ENCODE measurements at regions not wholly inside any gene's neighbourhood (a gene's known extent, or its start where the extent isn't known, plus 50 kb on each side); places are given as distances from the start of the nearest gene placed in this dataset.

DNA sequence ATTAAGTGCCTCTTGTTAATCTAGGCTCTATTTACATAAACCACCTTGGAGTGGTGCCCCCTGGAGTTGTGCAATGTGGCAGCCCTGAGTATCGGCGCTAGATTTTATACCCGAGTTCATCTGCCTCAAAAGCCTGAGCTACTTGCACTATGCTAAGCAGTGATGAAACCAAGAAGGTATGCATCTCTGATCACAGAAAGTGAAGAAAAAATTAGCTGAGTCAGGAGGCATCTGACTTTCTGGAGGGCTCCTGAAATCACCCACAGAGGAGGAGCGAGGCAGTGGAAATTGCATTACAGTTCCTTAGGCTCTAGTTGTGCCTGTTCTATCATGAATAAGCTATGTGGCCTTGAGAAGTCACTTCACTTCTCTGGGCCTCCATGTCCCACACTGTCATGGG lies 80.3 kb upstream of the PSMD7 start:
- peaks cover 0 to 20% of the 10 kb centered on the region in 2 experiments; a peak in 3 of 5 replicates for H3K27me3 ChIP-seq (ENCODE audit: control insufficient read depth in 1 of 2, insufficient read depth in 2 of 2, low read length in 2 of 2)
- H3K4me1 ChIP-seq (ENCODE audit: insufficient read depth, low read length) = no peaks in the 10 kb centered on the region
- FAIRE-seq (no peak), ATAC-seq (no peak), DNase-seq (ENCODE audit: low spot score) (no peak)
- WGBS (ENCODE audit: low lambda C conversion rate) = 54% methylated on average over 4 of the region's 4 CpGs
- ChIA-PET POLR2A (no interaction called here), CTCF (ENCODE audit: low intra/inter-chr PET ratio, low total read pairs) (no interaction called here)
- intact Hi-C loops (cut with micrococcal nuclease; ENCODE audit: unreplicated experiment) = no loop called here
- TF ChIP-seq BRD4 (CRISPR knock-in tag; IDR thresholded peaks at IDR 0.05) = no peak
- peak; percentile 57 to 80 for TF ChIP-seq MAFK (conservative IDR thresholded peaks at IDR 0.05 in 1 of 2, IDR thresholded peaks at IDR 0.05 in 1 of 2; ENCODE audit: low read length in 2 of 2)
- no peak for TF ChIP-seq TSC22D2 (CRISPR knock-in tag; IDR thresholded peaks at IDR 0.05; ENCODE audit: borderline replicate concordance)
- TF ChIP-seq MAFF (IDR thresholded peaks at IDR 0.05; ENCODE audit: low read depth, low read length) = peak; percentile 59; the same call in 1 of the 2 replicates
- H2AFZ ChIP-seq (ENCODE audit: low read length) = no peak overlapping the region
- BruUV-seq (replicated peaks) = no TSS peak
- H3K4me3 ChIP-seq (replicated peaks in 1 of 3; ENCODE audit: insufficient read depth in 1 of 3, low read depth in 2 of 3, low read length in 3 of 3) = no peak overlapping the region
- in situ Hi-C loops (cut with HindIII; ENCODE audit: extremely low pct_ligation_motif_present, low pct_unique_long_range_greater_than_20kb) = no loop called here
- no peaks in the 10 kb centered on the region for H3K36me3 ChIP-seq (replicated peaks in 1 of 2; ENCODE audit: control insufficient read depth in 1 of 2, insufficient read depth in 2 of 2, low read length in 2 of 2)
- H3K27ac ChIP-seq (ENCODE audit: extremely low read length, insufficient read depth, low read length) = no peak overlapping the region
- no peaks in the 10 kb centered on the region for H4K20me1 ChIP-seq (ENCODE audit: insufficient read depth, low read length)
- H3K4me2 ChIP-seq (ENCODE audit: low read depth, low read length) = no peak overlapping the region
- H3K9ac ChIP-seq (ENCODE audit: insufficient read depth, low read depth, low read length) = no peak overlapping the region
- H3K9me3 ChIP-seq (ENCODE audit: low read length) = no peaks in the 10 kb centered on the region
- no peaks in the 10 kb centered on the region for H3K79me2 ChIP-seq (ENCODE audit: insufficient read depth, low read length)

- Histone ChIP-seq H3K36me3 (replicated peaks in 1 of 2; ENCODE audit: control insufficient read depth in 1 of 2, insufficient read depth in 2 of 2, low read length in 2 of 2) (no peaks in the 10 kb centered on the region), H3K27ac (ENCODE audit: extremely low read length, insufficient read depth, low read length) (no peak overlapping the region), H3K4me2 (ENCODE audit: low read depth, low read length) (no peak overlapping the region), H3K9me3 (ENCODE audit: low read length) (no peaks in the 10 kb centered on the region), H4K20me1 (ENCODE audit: insufficient read depth, low read length) (no peaks in the 10 kb centered on the region), H3K4me3 (replicated peaks in 1 of 3; ENCODE audit: insufficient read depth in 1 of 3, low read depth in 2 of 3, low read length in 3 of 3) (no peak overlapping the region), H3K4me1 (ENCODE audit: insufficient read depth, low read length) (no peaks in the 10 kb centered on the region), H3K27me3 (ENCODE audit: control insufficient read depth in 1 of 2, insufficient read depth in 2 of 2, low read length in 2 of 2) (peaks cover 0 to 20% of the 10 kb centered on the region in 2 experiments; a peak in 3 of 5 replicates), H2AFZ (ENCODE audit: low read length) (no peak overlapping the region), H3K79me2 (ENCODE audit: insufficient read depth, low read length) (no peaks in the 10 kb centered on the region), H3K9ac (ENCODE audit: insufficient read depth, low read depth, low read length) (no peak overlapping the region)
- DNase-seq (ENCODE audit: low spot score) (no peak), ATAC-seq (no peak), FAIRE-seq (no peak)
- in situ Hi-C loops (cut with HindIII; ENCODE audit: extremely low pct_ligation_motif_present, low pct_unique_long_range_greater_than_20kb) = no loop called here
- ChIA-PET CTCF (ENCODE audit: low intra/inter-chr PET ratio, low total read pairs) (no interaction called here), POLR2A (no interaction called here)
- BruUV-seq (replicated peaks) = no TSS peak
- intact Hi-C loops (cut with micrococcal nuclease; ENCODE audit: unreplicated experiment) = no loop called here
- WGBS (ENCODE audit: low lambda C conversion rate) = 37% methylated on average over 6 of the region's 6 CpGs
- no peak for TF ChIP-seq BRCA1 (CRISPR knock-in tag; IDR thresholded peaks at IDR 0.05)
- TF ChIP-seq ZNF549 (CRISPR knock-in tag; IDR thresholded peaks at IDR 0.05) = no peak
- no peak for TF ChIP-seq ZNF614 (CRISPR knock-in tag; IDR thresholded peaks at IDR 0.05; ENCODE audit: borderline replicate concordance)
- no peak for TF ChIP-seq ZNF207 (IDR thresholded peaks at IDR 0.05; ENCODE audit: borderline replicate concordance)
- TF ChIP-seq MED13 (CRISPR knock-in tag; IDR thresholded peaks at IDR 0.05) = no peak
- no peak for TF ChIP-seq FOXP1 (IDR thresholded peaks at IDR 0.05)
- no peak for TF ChIP-seq FOXP1 (CRISPR knock-in tag; IDR thresholded peaks at IDR 0.05)
- no peak for TF ChIP-seq ZNF160 (CRISPR knock-in tag; IDR thresholded peaks at IDR 0.05)
- no peak for TF ChIP-seq CCDC6 (CRISPR knock-in tag; IDR thresholded peaks at IDR 0.05)
- no peak for TF ChIP-seq STAT5B (CRISPR knock-in tag; IDR thresholded peaks at IDR 0.05)
- TF ChIP-seq ZUFSP (CRISPR knock-in tag; IDR thresholded peaks at IDR 0.05; ENCODE audit: borderline replicate concordance) = no peak
- TF ChIP-seq SP2 (CRISPR knock-in tag; IDR thresholded peaks at IDR 0.05) = no peak
- TF ChIP-seq MIER2 (CRISPR knock-in tag; IDR thresholded peaks at IDR 0.05) = no peak
- TF ChIP-seq, protein P1, sequence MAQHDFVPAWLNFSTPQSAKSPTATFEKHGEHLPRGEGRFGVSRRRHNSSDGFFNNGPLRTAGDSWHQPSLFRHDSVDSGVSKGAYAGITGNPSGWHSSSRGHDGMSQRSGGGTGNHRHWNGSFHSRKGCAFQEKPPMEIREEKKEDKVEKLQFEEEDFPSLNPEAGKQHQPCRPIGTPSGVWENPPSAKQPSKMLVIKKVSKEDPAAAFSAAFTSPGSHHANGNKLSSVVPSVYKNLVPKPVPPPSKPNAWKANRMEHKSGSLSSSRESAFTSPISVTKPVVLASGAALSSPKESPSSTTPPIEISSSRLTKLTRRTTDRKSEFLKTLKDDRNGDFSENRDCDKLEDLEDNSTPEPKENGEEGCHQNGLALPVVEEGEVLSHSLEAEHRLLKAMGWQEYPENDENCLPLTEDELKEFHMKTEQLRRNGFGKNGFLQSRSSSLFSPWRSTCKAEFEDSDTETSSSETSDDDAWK (CRISPR knock-in tag; IDR thresholded peaks at IDR 0.05) = no peak
- TF ChIP-seq ZNF841 (CRISPR knock-in tag; IDR thresholded peaks at IDR 0.05; ENCODE audit: borderline replicate concordance) = no peak
- TF ChIP-seq KLF9 (CRISPR knock-in tag; IDR thresholded peaks at IDR 0.05; ENCODE audit: low read depth) = no peak
- no peak for TF ChIP-seq ZKSCAN8 (CRISPR knock-in tag; IDR thresholded peaks at IDR 0.05; ENCODE audit: borderline replicate concordance)
Measured at GRCh38 chr16:74215249-74215648, 81.4 kb upstream of the PSMD7 start.

All from HepG2 (cell line).